Stomach (tissue), 4 donors: ENCODE measurements at regions not wholly inside any gene's neighbourhood (a gene's known extent, or its start where the extent isn't known, plus 50 kb on each side); places are given as distances from the start of the nearest gene placed in this dataset.

Experiments used
- POLR2A ChIP-seq, 4 donors: fragments of 450-650 bp; IDR thresholded peaks; one replicate each; pipeline ENCODE4 v1.6.1; 2016; ENCODE audit warnings: antibody characterized with exemption in 4 of 4, control low read depth in 2 of 4, mild to moderate bottlenecking in 1 of 4, moderate library complexity in 1 of 4
- TF ChIP-seq, protein P1 (sequence below), 7 experiments: fragments of 450-650 bp in 4 of 7; fragments of 200-600 bp in 3 of 7; sonication (generic) in 3 of 7; IDR thresholded peaks; one replicate each; pipeline ENCODE4 v1.5.1; 2016 to 2019; ENCODE audit warnings: antibody characterized with exemption in 7 of 7, control low read depth in 2 of 7, mild to moderate bottlenecking in 1 of 7

- TF ChIP-seq, protein P1, sequence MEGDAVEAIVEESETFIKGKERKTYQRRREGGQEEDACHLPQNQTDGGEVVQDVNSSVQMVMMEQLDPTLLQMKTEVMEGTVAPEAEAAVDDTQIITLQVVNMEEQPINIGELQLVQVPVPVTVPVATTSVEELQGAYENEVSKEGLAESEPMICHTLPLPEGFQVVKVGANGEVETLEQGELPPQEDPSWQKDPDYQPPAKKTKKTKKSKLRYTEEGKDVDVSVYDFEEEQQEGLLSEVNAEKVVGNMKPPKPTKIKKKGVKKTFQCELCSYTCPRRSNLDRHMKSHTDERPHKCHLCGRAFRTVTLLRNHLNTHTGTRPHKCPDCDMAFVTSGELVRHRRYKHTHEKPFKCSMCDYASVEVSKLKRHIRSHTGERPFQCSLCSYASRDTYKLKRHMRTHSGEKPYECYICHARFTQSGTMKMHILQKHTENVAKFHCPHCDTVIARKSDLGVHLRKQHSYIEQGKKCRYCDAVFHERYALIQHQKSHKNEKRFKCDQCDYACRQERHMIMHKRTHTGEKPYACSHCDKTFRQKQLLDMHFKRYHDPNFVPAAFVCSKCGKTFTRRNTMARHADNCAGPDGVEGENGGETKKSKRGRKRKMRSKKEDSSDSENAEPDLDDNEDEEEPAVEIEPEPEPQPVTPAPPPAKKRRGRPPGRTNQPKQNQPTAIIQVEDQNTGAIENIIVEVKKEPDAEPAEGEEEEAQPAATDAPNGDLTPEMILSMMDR (IDR thresholded peaks at IDR 0.05) = no peak
- TF ChIP-seq POLR2A (IDR thresholded peaks at IDR 0.05) = no peak
These were observed 78.5 kb downstream of the SIPA1L2 start for GRCh38 chr1:232551386-232551785.
